ENCODE measurements at regions not wholly inside any gene's neighbourhood (a gene's known extent, or its start where the extent isn't known, plus 50 kb on each side); places are given as distances from the start of the nearest gene placed in this dataset.

DNA sequence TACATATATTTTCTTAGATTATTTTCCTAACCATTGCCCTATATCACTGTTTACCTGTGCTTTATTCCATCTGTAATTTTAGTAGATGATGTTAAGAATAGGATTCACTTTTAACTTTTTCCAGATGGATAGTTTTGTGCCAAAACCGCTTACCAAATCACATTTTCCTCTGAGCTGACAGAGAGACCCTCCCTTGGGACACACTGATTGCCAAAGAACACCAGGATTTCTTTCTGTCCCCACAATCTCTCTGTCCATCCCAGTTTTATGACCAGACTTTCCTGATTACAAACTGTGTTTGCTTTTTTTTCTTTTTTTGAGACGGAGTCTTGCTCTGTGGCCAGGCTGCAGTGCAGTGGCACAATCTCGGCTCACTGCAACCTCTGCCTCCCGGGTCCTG is 81.3 kb upstream of the SPATA31C2 start:
- DNase-seq (ENCODE audit: low spot score) = no peak
- TF ChIP-seq, protein P1, sequence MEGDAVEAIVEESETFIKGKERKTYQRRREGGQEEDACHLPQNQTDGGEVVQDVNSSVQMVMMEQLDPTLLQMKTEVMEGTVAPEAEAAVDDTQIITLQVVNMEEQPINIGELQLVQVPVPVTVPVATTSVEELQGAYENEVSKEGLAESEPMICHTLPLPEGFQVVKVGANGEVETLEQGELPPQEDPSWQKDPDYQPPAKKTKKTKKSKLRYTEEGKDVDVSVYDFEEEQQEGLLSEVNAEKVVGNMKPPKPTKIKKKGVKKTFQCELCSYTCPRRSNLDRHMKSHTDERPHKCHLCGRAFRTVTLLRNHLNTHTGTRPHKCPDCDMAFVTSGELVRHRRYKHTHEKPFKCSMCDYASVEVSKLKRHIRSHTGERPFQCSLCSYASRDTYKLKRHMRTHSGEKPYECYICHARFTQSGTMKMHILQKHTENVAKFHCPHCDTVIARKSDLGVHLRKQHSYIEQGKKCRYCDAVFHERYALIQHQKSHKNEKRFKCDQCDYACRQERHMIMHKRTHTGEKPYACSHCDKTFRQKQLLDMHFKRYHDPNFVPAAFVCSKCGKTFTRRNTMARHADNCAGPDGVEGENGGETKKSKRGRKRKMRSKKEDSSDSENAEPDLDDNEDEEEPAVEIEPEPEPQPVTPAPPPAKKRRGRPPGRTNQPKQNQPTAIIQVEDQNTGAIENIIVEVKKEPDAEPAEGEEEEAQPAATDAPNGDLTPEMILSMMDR (conservative IDR thresholded peaks at IDR 0.05; ENCODE audit: low read depth, low read length) = no peak
- no peak for TF ChIP-seq EZH2 (IDR thresholded peaks at IDR 0.05; ENCODE audit: borderline replicate concordance, low read depth, low read length, poor library complexity, severe bottlenecking)
- ChIA-PET POLR2A (ENCODE audit: low non-redundant PET) (no interaction called here), CTCF (no interaction called here)
- Histone ChIP-seq H3K36me3 (ENCODE audit: insufficient read depth, low read length, poor library complexity, severe bottlenecking) (no peaks in the 10 kb centered on the region), H3K4me1 (ENCODE audit: insufficient read depth, low read length, poor library complexity, severe bottlenecking) (peaks cover 8% of the 10 kb centered on the region), H3K9me3 (ENCODE audit: low read depth, low read length, poor library complexity, severe bottlenecking) (no peaks in the 10 kb centered on the region), H3K27me3 (replicated peaks; ENCODE audit: insufficient read depth, low read depth, low read length, poor library complexity) (no peaks in the 10 kb centered on the region), H3K27ac (ENCODE audit: low read depth, low read length, poor library complexity, severe bottlenecking) (no peak overlapping the region), H3K4me3 (ENCODE audit: low read depth, low read length, poor library complexity, severe bottlenecking) (no peak overlapping the region)
- intact Hi-C loops (cut with micrococcal nuclease; ENCODE audit: unreplicated experiment) = no loop called here
- no TSS peak for BruUV-seq (replicated peaks)

DNA sequence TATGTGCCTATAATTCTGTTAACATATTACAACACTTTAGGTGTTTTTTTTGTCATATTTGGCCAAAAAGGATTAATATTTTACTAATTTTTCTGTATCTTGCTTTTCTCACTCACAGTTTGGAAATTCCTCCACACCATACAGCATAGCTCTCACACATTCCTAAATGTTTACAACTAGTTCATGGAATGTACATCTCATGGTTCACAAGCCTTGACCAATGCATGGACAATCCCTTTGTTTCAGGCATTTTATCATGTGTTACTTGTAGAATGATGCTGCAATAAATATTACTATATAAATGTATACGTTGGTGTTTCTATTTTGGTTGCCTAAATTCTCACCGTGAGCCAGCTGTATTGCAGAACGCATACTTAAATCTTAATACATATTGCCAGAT is 80.5 kb upstream of the SPATA31C2 start:
- Histone ChIP-seq H3K36me3 (ENCODE audit: insufficient read depth, low read length, poor library complexity, severe bottlenecking) (no peaks in the 10 kb centered on the region), H3K4me3 (ENCODE audit: low read depth, low read length, poor library complexity, severe bottlenecking) (no peak overlapping the region), H3K27me3 (replicated peaks; ENCODE audit: insufficient read depth, low read depth, low read length, poor library complexity) (no peaks in the 10 kb centered on the region), H3K9me3 (ENCODE audit: low read depth, low read length, poor library complexity, severe bottlenecking) (no peaks in the 10 kb centered on the region), H3K4me1 (ENCODE audit: insufficient read depth, low read length, poor library complexity, severe bottlenecking) (peaks cover 8% of the 10 kb centered on the region), H3K27ac (ENCODE audit: low read depth, low read length, poor library complexity, severe bottlenecking) (no peak overlapping the region)
- no peak for DNase-seq (ENCODE audit: low spot score)
- POLR2A ChIA-PET (ENCODE audit: low non-redundant PET) = no interaction called here
- intact Hi-C loops (cut with micrococcal nuclease; ENCODE audit: unreplicated experiment) = no loop called here
- CTCF ChIA-PET = no interaction called here
- TF ChIP-seq, protein P1 (conservative IDR thresholded peaks at IDR 0.05; ENCODE audit: low read depth, low read length) = no peak
- TF ChIP-seq EZH2 (IDR thresholded peaks at IDR 0.05; ENCODE audit: borderline replicate concordance, low read depth, low read length, poor library complexity, severe bottlenecking) = no peak
- BruUV-seq (replicated peaks) = no TSS peak

DNA sequence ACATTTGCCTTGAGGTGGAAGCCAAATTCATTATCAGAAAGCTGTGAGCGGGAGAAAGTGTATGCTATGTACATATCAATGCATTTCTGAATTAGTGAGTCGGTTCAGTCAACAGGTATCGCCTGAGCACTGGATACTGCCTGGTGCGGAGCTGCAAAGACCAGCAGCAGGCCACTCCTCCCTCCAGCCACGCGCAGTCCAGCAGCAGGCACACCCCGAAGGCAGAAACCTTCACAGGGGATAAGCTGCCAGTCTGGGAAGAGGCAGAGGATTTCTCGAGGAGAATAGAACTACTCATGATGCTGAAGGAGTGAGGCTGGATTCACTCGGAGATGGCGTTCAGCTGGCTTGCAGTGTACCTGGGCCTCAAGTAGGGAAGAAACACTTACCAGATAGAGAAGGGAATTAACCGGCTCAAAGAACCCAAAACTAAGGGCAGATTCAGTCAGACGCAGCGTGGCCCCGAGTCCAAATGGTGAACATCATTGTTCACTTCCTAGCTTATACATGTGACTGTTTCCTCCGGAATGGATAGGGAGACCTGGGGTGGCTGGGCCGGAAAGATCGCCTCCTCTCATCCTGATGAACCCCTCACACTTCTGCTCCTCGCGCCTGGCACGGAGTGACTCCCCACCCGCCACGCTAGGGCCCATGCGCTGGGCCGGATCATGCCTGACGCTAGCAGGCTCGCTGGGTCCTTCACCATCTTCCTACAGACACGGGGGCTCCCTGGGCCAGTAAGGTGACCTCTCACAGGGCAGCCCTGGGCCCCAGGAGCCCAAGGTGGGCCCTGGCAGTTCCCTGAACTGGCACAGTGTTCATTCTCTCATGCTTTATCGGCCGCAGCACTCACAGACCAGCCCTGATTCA is 78.1 kb upstream of the SPATA31C2 start:
- Histone ChIP-seq H3K4me1 (ENCODE audit: insufficient read depth, low read length, poor library complexity, severe bottlenecking) (peaks cover 6% of the 10 kb centered on the region), H3K27me3 (replicated peaks; ENCODE audit: insufficient read depth, low read depth, low read length, poor library complexity) (no peaks in the 10 kb centered on the region), H3K27ac (ENCODE audit: low read depth, low read length, poor library complexity, severe bottlenecking) (no peak overlapping the region), H3K4me3 (ENCODE audit: low read depth, low read length, poor library complexity, severe bottlenecking) (no peak overlapping the region), H3K36me3 (ENCODE audit: insufficient read depth, low read length, poor library complexity, severe bottlenecking) (no peaks in the 10 kb centered on the region), H3K9me3 (ENCODE audit: low read depth, low read length, poor library complexity, severe bottlenecking) (no peaks in the 10 kb centered on the region)
- DNase-seq (ENCODE audit: low spot score) = no peak
- intact Hi-C loops (cut with micrococcal nuclease; ENCODE audit: unreplicated experiment) = no loop called here
- BruUV-seq (replicated peaks) = no TSS peak
- ChIA-PET CTCF (interaction anchor here (0.7 kb wide), 1 partner anchor 391 kb away, joined by 5 read pairs; no protein-coding TSS in a partner anchor), POLR2A (ENCODE audit: low non-redundant PET) (no interaction called here)
- TF ChIP-seq, protein P1 (conservative IDR thresholded peaks at IDR 0.05; ENCODE audit: low read depth, low read length) = no peak
- no peak for TF ChIP-seq EZH2 (IDR thresholded peaks at IDR 0.05; ENCODE audit: borderline replicate concordance, low read depth, low read length, poor library complexity, severe bottlenecking)
